GM12873 (cell line): ENCODE measurements at regions not wholly inside any gene's neighbourhood (a gene's known extent, or its start where the extent isn't known, plus 50 kb on each side); places are given as distances from the start of the nearest gene placed in this dataset.

ENCODE experiments used
- CTCF ChIP-seq: IDR thresholded peaks from 2 replicates; pipeline ENCODE4 v1.5.1; 2012; ENCODE audit warnings: low read depth, mild to moderate bottlenecking, moderate library complexity, low read length, control low read depth; ENCODE audit not compliant: insufficient read depth; ENCODE audit errors: missing control alignments

DNA sequence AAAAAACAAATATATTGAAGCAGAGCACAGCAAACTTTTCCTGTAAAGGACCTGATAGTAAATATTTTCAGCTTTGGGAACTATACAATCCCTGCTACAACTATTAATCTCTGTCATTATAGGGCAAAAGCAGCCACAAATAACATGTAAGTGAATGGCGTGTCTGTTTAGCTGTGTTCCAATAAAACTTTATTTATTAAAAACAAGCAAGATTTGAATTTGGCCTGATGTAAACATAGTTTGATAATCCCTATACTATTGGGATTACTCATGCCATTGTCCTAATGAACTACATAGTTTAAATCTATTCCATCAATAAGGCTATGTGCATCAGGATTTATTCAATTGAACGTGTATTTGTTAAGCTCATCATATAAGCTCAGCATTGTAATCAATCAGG lies 286.8 kb upstream of the CNTN6 start:
- no peak for TF ChIP-seq CTCF

GRCh38 chr3:816605-817004 lies 276.2 kb upstream of the CNTN6 start:
- no peak for TF ChIP-seq CTCF

GRCh38 chr3:834679-835078 lies 258.1 kb upstream of the CNTN6 start:
- TF ChIP-seq CTCF: no peak

GRCh38 chr3:835096-835495 lies 257.7 kb upstream of the CNTN6 start:
- TF ChIP-seq CTCF: no peak

DNA sequence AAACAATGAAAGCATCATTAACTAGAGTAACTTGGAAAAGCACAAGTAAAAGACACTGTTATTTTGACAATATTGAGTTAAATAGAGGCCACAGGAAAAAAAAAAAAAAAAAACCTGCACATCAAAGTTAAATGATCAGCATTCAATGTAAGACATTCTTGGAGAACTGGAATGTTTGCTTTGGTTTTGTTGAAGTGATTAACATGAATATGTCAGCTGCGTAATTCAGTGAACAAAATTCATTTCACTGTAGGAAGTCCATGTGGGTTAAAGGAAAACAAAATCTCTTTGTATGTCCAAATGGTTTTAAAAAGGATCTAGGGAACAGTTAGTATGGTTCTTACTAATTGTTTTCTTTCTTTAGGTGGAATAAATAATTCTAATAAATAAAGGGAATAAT lies 252.8 kb upstream of the CNTN6 start:
- no peak for TF ChIP-seq CTCF

- peak; percentile 18 for TF ChIP-seq CTCF
These were observed 241.6 kb upstream of the CNTN6 start for GRCh38 chr3:851098-851790.

DNA sequence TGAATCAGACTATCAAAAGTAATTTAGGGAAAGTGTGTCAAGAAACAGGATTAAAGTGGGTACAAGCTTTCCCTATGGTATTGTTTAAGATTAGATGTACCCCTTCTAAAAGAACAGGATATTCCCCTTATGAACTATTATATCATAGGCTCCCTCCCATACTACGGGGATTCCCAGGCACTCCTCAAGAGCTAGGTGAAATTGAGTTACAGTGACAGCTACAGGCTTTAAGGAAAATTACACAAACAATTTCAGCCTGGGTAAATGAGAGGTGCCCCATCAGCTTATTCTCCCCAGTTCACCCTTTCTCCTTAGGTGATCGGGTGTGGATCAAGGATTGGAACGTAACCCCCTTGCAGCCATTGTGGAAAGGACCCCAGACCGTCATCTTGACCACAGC lies 240.8 kb upstream of the CNTN6 start:
- TF ChIP-seq CTCF: peak; percentile 18
